MM.1S (cell line): ENCODE measurements at regions not wholly inside any gene's neighbourhood (a gene's known extent, or its start where the extent isn't known, plus 50 kb on each side); places are given as distances from the start of the nearest gene placed in this dataset.

Experiments
- CTCF ChIP-seq: fragments of 300-600 bp; sonication (generic); IDR thresholded peaks from 2 replicates; pipeline ENCODE4 v1.5.1; 2016; ENCODE audit warnings: antibody characterized with exemption, low read length, mixed read lengths
- EZH2 ChIP-seq: fragments of 300-600 bp; sonication (generic); optimal IDR thresholded peaks from 2 replicates; pipeline ENCODE3; 2017; ENCODE audit warnings: low read depth, mild to moderate bottlenecking, antibody characterized with exemption, low read length, mixed read lengths

GRCh38 chr16:65989861-65990604 lies 376.5 kb upstream of the CDH5 start:
- TF ChIP-seq CTCF = no peak
- TF ChIP-seq EZH2 = no peak
